ENCODE measurements at regions not wholly inside any gene's neighbourhood (a gene's known extent, or its start where the extent isn't known, plus 50 kb on each side); places are given as distances from the start of the nearest gene placed in this dataset.

DNA sequence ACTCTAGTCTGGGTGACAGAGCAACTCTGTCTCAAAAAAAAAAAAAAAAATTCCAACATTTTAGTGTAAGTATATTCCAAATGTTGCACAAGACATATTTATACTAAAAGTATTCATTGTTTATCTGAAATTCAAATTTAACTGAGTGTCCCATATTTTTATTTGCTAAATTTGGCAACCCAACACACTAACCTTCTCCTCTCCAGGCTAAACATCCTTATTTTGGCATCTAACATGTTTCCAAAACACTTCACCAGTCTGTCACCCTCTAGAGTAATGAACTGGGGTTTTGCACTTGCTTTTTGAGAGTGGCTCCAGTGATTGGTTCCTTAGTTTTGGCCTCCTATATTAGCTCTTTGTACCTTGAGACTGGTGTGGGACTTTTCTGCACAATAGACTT is 243.4 kb upstream of the SALL1 start:
- intact Hi-C loops (cut with micrococcal nuclease) = no loop called here

DNA sequence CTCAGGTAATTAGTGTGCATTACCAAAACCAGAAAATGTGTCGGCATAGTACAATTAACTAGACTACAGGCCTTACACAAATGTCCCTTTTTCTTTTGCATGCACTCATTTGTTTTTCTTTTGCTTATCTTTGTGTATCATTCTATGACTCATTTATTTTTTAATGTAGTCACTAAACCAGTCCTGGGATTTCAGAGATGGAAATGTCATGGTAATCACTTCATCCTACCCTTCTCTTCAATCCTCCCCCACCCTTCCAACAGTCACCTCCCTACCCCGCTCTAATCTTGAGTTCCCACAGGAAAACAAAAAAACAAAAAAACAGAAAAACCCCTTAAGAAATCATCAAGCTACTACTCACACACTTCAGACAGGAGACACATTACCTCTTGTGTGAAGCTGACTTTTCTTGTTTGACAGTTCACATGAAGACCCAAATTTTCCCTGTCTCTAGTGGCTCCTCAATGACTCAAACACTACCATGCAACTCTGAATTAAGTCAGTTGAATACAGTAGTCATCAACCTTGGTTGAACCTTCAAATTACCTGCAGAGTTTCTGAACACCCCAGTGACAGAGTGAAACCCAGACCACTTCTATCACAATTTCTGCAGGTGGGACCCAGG is 242.4 kb upstream of the SALL1 start:
- peaks cover 0 to 4% of the 10 kb centered on the region in 2 donors for H3K27me3 Mint-ChIP-seq (ENCODE audit: low read depth in 2 of 2)
- no peak overlapping the region for H3K4me3 ChIP-seq (ENCODE audit: low read length)
- peaks cover 0 to 3% of the 10 kb centered on the region in 2 donors for H3K9me3 Mint-ChIP-seq
- no peaks in the 10 kb centered on the region for H3K27me3 ChIP-seq (ENCODE audit: control insufficient read depth, insufficient read depth, low read length)
- H3K27ac ChIP-seq (ENCODE audit: low read length) = no peak overlapping the region
- H3K36me3 ChIP-seq (ENCODE audit: control insufficient read depth, insufficient read depth, low read length) = no peaks in the 10 kb centered on the region
- no peak for ATAC-seq
- H3K4me3 Mint-ChIP-seq = no peak overlapping the region
- TF ChIP-seq, protein P1, sequence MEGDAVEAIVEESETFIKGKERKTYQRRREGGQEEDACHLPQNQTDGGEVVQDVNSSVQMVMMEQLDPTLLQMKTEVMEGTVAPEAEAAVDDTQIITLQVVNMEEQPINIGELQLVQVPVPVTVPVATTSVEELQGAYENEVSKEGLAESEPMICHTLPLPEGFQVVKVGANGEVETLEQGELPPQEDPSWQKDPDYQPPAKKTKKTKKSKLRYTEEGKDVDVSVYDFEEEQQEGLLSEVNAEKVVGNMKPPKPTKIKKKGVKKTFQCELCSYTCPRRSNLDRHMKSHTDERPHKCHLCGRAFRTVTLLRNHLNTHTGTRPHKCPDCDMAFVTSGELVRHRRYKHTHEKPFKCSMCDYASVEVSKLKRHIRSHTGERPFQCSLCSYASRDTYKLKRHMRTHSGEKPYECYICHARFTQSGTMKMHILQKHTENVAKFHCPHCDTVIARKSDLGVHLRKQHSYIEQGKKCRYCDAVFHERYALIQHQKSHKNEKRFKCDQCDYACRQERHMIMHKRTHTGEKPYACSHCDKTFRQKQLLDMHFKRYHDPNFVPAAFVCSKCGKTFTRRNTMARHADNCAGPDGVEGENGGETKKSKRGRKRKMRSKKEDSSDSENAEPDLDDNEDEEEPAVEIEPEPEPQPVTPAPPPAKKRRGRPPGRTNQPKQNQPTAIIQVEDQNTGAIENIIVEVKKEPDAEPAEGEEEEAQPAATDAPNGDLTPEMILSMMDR (IDR thresholded peaks at IDR 0.05) = no peak
- H3K36me3 Mint-ChIP-seq = no peaks in the 10 kb centered on the region
- peaks cover 6% of the 10 kb centered on the region for H3K9me3 ChIP-seq (ENCODE audit: control insufficient read depth, insufficient read depth, low read length)
- H3K27ac Mint-ChIP-seq = no peak overlapping the region
- H3K4me1 ChIP-seq (ENCODE audit: control insufficient read depth, insufficient read depth, low read length) = no peaks in the 10 kb centered on the region
- no peaks in the 10 kb centered on the region for H3K4me1 Mint-ChIP-seq
- intact Hi-C loops (cut with micrococcal nuclease) = no loop called here
- WGBS (ENCODE audit: insufficient coverage) = 88% methylated on average over 2 of the region's 2 CpGs
- no peak for DNase-seq

More for the DNA sequence above, 243.4 kb upstream of the SALL1 start:
- no peak overlapping the region for H3K4me3 ChIP-seq (ENCODE audit: low read length)
- H3K4me1 ChIP-seq (ENCODE audit: control insufficient read depth, insufficient read depth, low read length) = no peaks in the 10 kb centered on the region
- H3K27ac ChIP-seq (ENCODE audit: low read length) = no peak overlapping the region
- no peaks in the 10 kb centered on the region for H3K27me3 ChIP-seq (ENCODE audit: control insufficient read depth, insufficient read depth, low read length)
- TF ChIP-seq, protein P1 (IDR thresholded peaks at IDR 0.05) = no peak
- no peaks in the 10 kb centered on the region for H3K36me3 Mint-ChIP-seq
- DNase-seq (no peak), ATAC-seq (no peak)
- H3K4me1 Mint-ChIP-seq = no peaks in the 10 kb centered on the region
- H3K27ac Mint-ChIP-seq = no peak overlapping the region
- peaks cover 6% of the 10 kb centered on the region for H3K9me3 ChIP-seq (ENCODE audit: control insufficient read depth, insufficient read depth, low read length)
- H3K9me3 Mint-ChIP-seq = peaks cover 0 to 3% of the 10 kb centered on the region in 2 donors
- peaks cover 0 to 4% of the 10 kb centered on the region in 2 donors for H3K27me3 Mint-ChIP-seq (ENCODE audit: low read depth in 2 of 2)
- H3K4me3 Mint-ChIP-seq = no peak overlapping the region
- H3K36me3 ChIP-seq (ENCODE audit: control insufficient read depth, insufficient read depth, low read length) = no peaks in the 10 kb centered on the region

DNA sequence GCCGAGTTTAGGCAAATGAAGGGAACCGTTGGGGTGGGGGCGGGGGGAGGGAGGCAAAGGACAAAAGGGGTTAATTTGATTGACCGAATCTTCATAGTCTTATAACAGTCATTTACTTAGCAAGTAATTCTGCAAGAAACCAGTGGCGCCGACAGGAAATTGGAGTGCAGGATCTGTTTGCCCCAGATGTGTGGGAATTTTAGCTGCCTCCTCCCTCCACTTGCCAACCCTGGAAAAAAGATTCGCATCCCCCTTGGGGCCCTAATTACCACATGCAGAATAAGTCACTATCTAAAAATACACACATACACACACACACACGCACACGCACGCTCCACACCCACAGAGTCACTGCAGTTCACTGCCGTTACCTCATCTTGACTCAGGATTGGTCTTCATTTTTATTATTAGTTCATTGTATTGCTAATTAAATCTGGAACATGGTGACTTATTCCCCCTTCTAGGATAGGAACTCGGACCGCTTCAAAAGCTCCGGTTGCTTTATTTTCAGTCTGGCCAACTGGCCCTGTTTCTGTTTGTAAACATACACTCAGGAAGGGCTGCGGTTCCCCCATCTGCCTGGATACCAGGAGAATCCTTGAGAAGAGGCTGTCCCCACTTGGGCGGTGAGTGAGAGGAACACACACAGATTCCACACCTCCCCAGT is 241.6 kb upstream of the SALL1 start:
- intact Hi-C loops (cut with micrococcal nuclease) = no loop called here
- H3K36me3 Mint-ChIP-seq = no peaks in the 10 kb centered on the region
- no peak overlapping the region for H3K27ac ChIP-seq (ENCODE audit: low read length)
- peaks cover 6% of the 10 kb centered on the region for H3K9me3 ChIP-seq (ENCODE audit: control insufficient read depth, insufficient read depth, low read length)
- no peaks in the 10 kb centered on the region for H3K4me1 Mint-ChIP-seq
- H3K4me3 ChIP-seq (ENCODE audit: low read length) = no peak overlapping the region
- H3K9me3 Mint-ChIP-seq = peaks cover 0 to 3% of the 10 kb centered on the region in 2 donors
- H3K4me3 Mint-ChIP-seq = no peak overlapping the region
- H3K27me3 Mint-ChIP-seq (ENCODE audit: low read depth in 2 of 2) = peaks cover 0 to 4% of the 10 kb centered on the region in 2 donors
- H3K4me1 ChIP-seq (ENCODE audit: control insufficient read depth, insufficient read depth, low read length) = no peaks in the 10 kb centered on the region
- TF ChIP-seq, protein P1 (IDR thresholded peaks at IDR 0.05) = no peak
- 58% methylated on average over 14 of the region's 16 CpGs for WGBS (ENCODE audit: insufficient coverage)
- H3K27ac Mint-ChIP-seq = no peak overlapping the region
- H3K27me3 ChIP-seq (ENCODE audit: control insufficient read depth, insufficient read depth, low read length) = no peaks in the 10 kb centered on the region
- no peak for DNase-seq
- no peaks in the 10 kb centered on the region for H3K36me3 ChIP-seq (ENCODE audit: control insufficient read depth, insufficient read depth, low read length)
- ATAC-seq = no peak
